ENCODE measurements at regions not wholly inside any gene's neighbourhood (a gene's known extent, or its start where the extent isn't known, plus 50 kb on each side); places are given as distances from the start of the nearest gene placed in this dataset.

DNA sequence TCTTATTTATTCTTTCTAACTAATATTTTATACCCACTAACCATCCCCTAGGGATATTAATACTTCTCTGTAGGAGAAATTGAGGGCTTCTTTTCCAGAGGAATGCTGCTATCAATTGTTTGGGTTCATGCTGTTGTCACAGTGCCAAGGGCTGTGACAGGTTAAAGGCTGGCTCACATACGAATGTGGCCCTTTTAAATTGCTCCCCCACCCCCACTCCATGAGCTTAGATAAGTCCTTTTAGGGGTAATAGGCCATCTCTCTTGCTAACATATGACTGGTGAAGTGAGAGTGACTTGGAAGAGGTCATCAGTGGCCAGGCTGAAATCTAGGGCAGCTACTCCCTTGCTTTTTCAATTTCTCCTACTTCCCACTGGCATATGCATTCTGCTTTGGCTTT, 121.9 kb upstream of the DPH6 start:
- Histone ChIP-seq H3K4me3 (ENCODE audit: low read length) (no peak overlapping the region), H3K27ac (ENCODE audit: low read depth, low read length) (no peak overlapping the region)

DNA sequence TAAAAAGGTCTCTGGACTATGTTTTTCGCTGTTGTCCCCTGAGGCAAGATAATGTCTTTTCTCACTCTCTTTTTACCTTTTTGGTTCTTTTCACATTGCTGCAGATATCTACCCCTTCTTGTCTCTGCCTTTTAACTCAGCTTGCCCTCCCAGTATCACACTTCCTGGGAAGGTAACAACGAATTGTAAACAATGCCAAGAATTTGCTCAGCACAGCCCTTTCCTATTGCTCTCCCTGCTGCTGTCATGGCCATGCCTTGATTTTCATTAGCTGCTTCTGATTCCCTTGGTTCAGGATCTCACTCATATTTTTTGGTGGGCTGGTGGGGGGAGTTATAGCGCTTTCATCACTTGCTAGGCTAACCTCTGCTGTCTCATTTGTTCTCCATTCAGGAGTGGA, 123.1 kb upstream of the DPH6 start:
- Histone ChIP-seq H3K27me3 (ENCODE audit: control insufficient read depth, insufficient read depth, low read length) (no peaks in the 10 kb centered on the region), H3K9ac (ENCODE audit: low read length) (no peak overlapping the region), H3K36me3 (ENCODE audit: control insufficient read depth, insufficient read depth, low read length) (no peaks in the 10 kb centered on the region), H3K4me3 (ENCODE audit: low read length) (no peak overlapping the region), H3K27ac (ENCODE audit: low read depth, low read length) (no peak overlapping the region), H3K4me1 (ENCODE audit: control insufficient read depth, insufficient read depth, low read length) (peaks cover 2% of the 10 kb centered on the region)

More for the DNA sequence above, 121.9 kb upstream of the DPH6 start:
- H3K27me3 ChIP-seq (ENCODE audit: control insufficient read depth, insufficient read depth, low read length): no peaks in the 10 kb centered on the region
- no peaks in the 10 kb centered on the region for H3K4me1 ChIP-seq (ENCODE audit: control insufficient read depth, insufficient read depth, low read length)
- no peak overlapping the region for H3K9ac ChIP-seq (ENCODE audit: low read length)
- H3K36me3 ChIP-seq (ENCODE audit: control insufficient read depth, insufficient read depth, low read length): no peaks in the 10 kb centered on the region

DNA sequence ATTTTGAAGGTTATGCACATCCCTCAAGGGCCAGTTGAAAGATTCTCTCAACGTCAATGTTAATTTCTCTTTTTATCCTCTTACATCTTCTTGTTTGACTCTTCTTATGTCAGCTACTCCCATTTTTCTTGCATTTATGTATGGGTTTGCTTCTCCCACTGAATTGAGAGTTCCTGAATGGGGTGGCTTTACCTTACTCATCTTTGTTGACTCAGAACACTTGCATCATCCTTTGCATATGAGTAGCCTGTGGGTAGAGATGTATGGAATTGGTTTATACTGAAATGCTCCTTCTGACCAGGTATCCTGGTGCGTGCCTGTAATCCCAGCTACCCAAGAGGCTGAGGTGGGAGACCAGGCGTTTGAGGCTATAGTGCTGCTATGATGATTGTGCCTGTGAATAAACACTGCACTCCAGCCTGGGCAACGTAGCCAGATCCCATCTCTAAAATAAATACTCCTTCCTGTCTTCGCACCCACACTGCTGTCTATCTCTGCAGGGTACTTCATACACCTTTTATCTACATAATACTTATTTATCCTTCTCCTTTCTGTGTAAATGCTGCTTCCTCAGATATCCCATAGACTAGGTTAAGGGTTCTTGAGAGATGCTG, 123.6 kb upstream of the DPH6 start:
- no peak overlapping the region for H3K9ac ChIP-seq (ENCODE audit: low read length)
- peaks cover 2% of the 10 kb centered on the region for H3K4me1 ChIP-seq (ENCODE audit: control insufficient read depth, insufficient read depth, low read length)
- no peak overlapping the region for H3K27ac ChIP-seq (ENCODE audit: low read depth, low read length)
- no peak overlapping the region for H3K4me3 ChIP-seq (ENCODE audit: low read length)
- no peaks in the 10 kb centered on the region for H3K27me3 ChIP-seq (ENCODE audit: control insufficient read depth, insufficient read depth, low read length)
- no peaks in the 10 kb centered on the region for H3K36me3 ChIP-seq (ENCODE audit: control insufficient read depth, insufficient read depth, low read length)

DNA sequence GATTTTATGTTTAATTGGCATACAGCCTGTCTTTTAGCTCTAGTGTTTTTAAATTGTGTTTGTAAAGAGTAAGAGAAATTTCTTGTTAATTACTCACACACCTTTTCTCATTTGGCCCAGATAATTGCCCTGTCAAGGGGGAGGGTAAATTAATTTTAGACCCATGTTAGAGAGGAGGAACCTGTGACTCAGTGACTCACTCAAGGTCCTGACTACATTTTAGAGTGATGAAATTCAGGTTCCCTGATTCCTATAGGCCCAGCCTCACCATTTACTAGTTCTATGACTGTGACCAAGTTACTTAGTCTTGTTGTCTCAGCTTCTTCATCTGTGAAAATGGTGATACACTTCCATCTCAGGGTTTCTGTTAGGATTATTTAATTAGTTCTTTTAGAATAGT, 125.2 kb upstream of the DPH6 start:
- H3K4me1 ChIP-seq (ENCODE audit: control insufficient read depth, insufficient read depth, low read length): peaks cover 14% of the 10 kb centered on the region
- no peak overlapping the region for H3K4me3 ChIP-seq (ENCODE audit: low read length)
- H3K27me3 ChIP-seq (ENCODE audit: control insufficient read depth, insufficient read depth, low read length): no peaks in the 10 kb centered on the region
- no peak overlapping the region for H3K27ac ChIP-seq (ENCODE audit: low read depth, low read length)
- no peak overlapping the region for H3K9ac ChIP-seq (ENCODE audit: low read length)
- no peaks in the 10 kb centered on the region for H3K36me3 ChIP-seq (ENCODE audit: control insufficient read depth, insufficient read depth, low read length)

DNA sequence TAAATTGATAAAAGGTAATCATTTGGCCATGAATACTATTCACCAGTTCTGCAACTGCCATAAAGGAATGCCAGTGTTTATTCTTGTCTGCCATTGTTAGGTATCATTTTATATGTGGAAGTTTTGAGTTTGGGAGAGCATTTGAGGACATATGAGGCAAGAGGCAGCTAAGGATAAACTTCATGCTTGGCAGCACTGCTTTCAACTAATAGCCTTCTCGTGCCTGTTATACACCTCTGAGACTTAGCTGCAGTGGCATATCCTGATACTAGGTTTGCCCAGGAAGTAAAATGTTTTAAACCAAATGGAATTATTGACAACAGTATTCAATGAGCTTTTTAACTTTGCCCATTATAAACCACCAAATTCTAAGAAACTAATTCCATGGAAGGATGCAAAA, 126.0 kb upstream of the DPH6 start:
- Histone ChIP-seq H3K27ac (ENCODE audit: low read depth, low read length) (no peak overlapping the region), H3K36me3 (ENCODE audit: control insufficient read depth, insufficient read depth, low read length) (no peaks in the 10 kb centered on the region), H3K4me3 (ENCODE audit: low read length) (no peak overlapping the region), H3K9ac (ENCODE audit: low read length) (no peak overlapping the region), H3K27me3 (ENCODE audit: control insufficient read depth, insufficient read depth, low read length) (no peaks in the 10 kb centered on the region), H3K4me1 (ENCODE audit: control insufficient read depth, insufficient read depth, low read length) (peaks cover 14% of the 10 kb centered on the region)

DNA sequence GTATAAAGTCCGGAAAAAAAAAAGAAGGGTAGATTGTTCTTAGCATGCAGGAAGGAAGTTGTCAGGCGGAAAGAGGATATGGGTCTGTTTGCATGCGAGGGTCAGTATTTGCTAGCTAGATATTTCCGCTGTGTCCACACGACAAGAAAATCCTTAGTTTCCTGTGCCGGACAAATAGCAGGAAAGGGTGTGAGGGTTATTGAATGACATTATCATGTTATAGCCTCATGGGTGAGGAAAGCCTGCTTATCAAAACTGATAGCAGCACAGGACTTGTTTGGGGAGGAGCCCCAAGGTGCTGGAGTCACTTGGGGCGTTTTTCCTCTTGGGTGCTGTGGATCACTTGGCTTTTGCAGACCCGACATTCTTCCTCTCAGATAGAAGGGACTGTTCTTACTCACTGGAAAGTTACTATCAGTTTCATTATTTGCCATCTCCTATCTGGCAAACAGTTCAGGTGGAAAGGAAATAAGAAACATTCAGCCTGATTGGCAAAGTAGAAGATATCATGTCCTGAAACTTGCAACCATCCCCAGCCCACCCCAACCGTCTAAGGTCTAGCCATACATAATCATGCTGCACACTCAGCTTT, 127.2 kb upstream of the DPH6 start:
- Histone ChIP-seq H3K4me1 (ENCODE audit: control insufficient read depth, insufficient read depth, low read length) (peaks cover 14% of the 10 kb centered on the region), H3K9ac (ENCODE audit: low read length) (no peak overlapping the region), H3K36me3 (ENCODE audit: control insufficient read depth, insufficient read depth, low read length) (no peaks in the 10 kb centered on the region), H3K4me3 (ENCODE audit: low read length) (peak overlapping the region; percentile 0), H3K27me3 (ENCODE audit: control insufficient read depth, insufficient read depth, low read length) (no peaks in the 10 kb centered on the region), H3K27ac (ENCODE audit: low read depth, low read length) (no peak overlapping the region)

DNA sequence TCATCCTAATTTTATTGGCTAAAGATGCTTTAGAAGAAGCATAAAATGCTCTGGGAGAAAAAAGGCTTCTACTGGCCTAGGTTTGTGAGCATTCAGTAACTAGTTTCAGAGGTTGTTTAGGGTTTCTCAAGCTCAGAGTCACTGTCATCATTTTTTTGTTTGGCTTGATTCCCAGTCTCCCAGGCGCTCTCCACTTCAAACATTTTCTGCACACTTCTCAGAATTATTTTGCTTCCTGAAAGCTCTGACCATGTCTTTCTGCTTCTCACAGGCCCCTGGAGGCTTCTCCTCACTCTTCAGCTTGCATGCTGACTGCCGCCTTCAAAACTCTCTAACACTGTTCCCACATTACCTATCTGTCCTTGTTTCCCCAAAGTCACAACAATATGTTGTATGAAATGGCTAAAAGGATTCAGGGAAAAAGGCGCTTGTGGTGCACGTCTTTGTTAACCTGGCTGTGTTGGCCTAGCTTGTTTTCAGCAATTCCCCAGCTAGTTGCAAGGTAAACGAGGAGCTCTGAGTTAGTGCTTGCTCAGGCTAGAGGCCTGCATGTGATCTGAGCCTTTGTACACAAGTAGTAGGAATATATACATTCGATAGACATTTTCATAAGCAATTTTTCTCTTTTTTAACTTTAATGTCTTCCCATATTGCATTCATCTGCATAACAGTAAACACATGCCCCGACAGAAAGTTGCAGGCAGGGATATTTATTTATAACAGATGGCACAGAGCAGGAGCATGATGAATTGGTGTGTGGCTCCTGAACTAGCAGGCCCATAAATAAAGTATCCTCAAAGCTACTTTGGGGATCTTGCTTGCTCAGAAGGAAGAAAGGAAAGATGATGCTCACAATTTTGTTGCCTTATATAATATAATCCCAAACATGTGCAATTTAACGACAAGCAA, 129.2 kb upstream of the DPH6 start:
- H3K36me3 ChIP-seq (ENCODE audit: control insufficient read depth, insufficient read depth, low read length): no peaks in the 10 kb centered on the region
- no peak overlapping the region for H3K9ac ChIP-seq (ENCODE audit: low read length)
- peak overlapping the region; percentile 30 for H3K27ac ChIP-seq (ENCODE audit: low read depth, low read length)
- H3K4me1 ChIP-seq (ENCODE audit: control insufficient read depth, insufficient read depth, low read length): peaks cover 14% of the 10 kb centered on the region
- no peaks in the 10 kb centered on the region for H3K27me3 ChIP-seq (ENCODE audit: control insufficient read depth, insufficient read depth, low read length)
- no peak overlapping the region for H3K4me3 ChIP-seq (ENCODE audit: low read length)

DNA sequence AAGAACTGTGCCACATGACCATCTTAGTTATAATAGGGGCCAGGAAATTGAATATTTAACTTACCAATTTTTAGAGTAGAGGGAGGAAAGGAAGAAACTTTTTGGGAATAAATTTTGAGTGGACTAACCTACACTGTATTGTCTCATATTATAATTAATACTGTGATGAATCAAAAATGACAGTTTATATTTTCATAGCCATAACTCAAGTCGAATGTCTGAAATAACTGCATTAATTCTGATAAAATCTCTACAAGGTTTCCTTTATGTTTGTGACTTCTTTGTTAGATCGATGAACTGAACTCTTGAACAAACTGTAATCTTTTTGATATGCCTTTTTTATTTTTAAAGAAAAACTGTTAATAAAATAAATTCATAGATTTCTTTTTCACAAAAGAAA, 132.8 kb upstream of the DPH6 start:
- Histone ChIP-seq H3K27ac (ENCODE audit: low read depth, low read length) (no peak overlapping the region), H3K4me1 (ENCODE audit: control insufficient read depth, insufficient read depth, low read length) (peaks cover 12% of the 10 kb centered on the region), H3K4me3 (ENCODE audit: low read length) (no peak overlapping the region), H3K27me3 (ENCODE audit: control insufficient read depth, insufficient read depth, low read length) (no peaks in the 10 kb centered on the region), H3K36me3 (ENCODE audit: control insufficient read depth, insufficient read depth, low read length) (no peaks in the 10 kb centered on the region), H3K9ac (ENCODE audit: low read length) (no peak overlapping the region)

DNA sequence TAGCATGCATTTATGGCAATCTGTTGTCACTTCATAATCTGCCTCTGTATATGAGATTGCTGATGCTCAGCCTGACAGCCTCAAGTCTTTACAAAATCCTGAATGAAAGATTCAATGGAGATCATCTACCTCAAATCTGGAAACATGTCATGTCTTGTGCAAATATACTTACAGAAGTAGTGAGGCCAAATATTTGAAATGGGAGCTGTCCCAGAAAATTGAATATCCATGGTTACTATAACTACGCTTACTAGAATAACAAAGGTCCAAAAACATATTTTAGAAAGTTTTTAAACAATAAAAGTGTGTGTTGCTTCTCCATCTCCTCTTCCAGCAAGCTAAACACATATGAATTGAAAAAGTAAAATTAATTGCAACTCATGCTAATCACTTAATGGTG, 133.2 kb upstream of the DPH6 start:
- Histone ChIP-seq H3K27ac (ENCODE audit: low read depth, low read length) (no peak overlapping the region), H3K9ac (ENCODE audit: low read length) (no peak overlapping the region), H3K36me3 (ENCODE audit: control insufficient read depth, insufficient read depth, low read length) (no peaks in the 10 kb centered on the region), H3K27me3 (ENCODE audit: control insufficient read depth, insufficient read depth, low read length) (no peaks in the 10 kb centered on the region), H3K4me3 (ENCODE audit: low read length) (no peak overlapping the region), H3K4me1 (ENCODE audit: control insufficient read depth, insufficient read depth, low read length) (peaks cover 12% of the 10 kb centered on the region)

DNA sequence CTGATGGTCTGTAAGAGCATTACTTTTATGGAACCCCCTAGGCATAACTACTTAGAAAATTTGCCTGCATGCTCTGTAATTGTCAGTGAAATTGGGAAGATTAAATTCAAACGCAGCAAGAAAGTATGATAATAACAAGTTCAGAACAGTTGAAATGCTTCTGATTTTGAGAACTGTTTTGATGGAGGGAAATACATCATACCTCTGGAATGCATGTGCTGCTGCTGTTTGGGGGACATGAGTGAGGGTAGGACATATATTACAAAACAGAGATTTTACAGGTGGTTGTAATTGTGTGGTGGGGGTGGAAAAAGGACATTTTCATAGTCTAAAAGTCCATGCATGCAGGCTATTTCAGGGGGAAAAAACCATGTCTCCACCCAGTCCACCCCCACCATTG, 135.0 kb upstream of the DPH6 start:
- no peaks in the 10 kb centered on the region for H3K36me3 ChIP-seq (ENCODE audit: control insufficient read depth, insufficient read depth, low read length)

DNA sequence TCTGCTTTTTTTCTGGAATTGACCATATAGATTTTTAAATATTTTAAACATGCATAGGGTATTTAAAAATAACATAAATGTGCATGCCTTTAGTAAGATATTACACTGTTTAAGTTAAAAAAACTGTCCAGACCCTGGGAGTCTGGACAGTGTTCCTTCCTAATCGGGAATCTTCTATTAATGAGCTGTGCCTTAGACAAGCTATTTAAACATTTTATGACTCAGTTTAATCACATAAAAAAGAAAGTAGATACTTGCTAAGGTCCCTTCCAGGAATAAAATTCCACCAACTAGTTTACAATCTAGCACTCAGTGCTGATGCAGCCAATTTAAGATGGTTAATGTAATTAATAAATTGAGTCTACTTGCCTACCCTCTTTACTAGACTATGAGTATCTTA, 140.4 kb upstream of the DPH6 start:
- H3K27me3 ChIP-seq (ENCODE audit: control insufficient read depth, insufficient read depth, low read length): no peaks in the 10 kb centered on the region
- no peak overlapping the region for H3K27ac ChIP-seq (ENCODE audit: low read depth, low read length)
- H3K9ac ChIP-seq (ENCODE audit: low read length): no peak overlapping the region
- H3K36me3 ChIP-seq (ENCODE audit: control insufficient read depth, insufficient read depth, low read length): no peaks in the 10 kb centered on the region
- no peak overlapping the region for H3K4me3 ChIP-seq (ENCODE audit: low read length)
- no peaks in the 10 kb centered on the region for H3K4me1 ChIP-seq (ENCODE audit: control insufficient read depth, insufficient read depth, low read length)

More for the DNA sequence above, 135.0 kb upstream of the DPH6 start:
- H3K9ac ChIP-seq (ENCODE audit: low read length): no peak overlapping the region
- H3K27me3 ChIP-seq (ENCODE audit: control insufficient read depth, insufficient read depth, low read length): no peaks in the 10 kb centered on the region
- no peak overlapping the region for H3K27ac ChIP-seq (ENCODE audit: low read depth, low read length)
- H3K4me3 ChIP-seq (ENCODE audit: low read length): no peak overlapping the region
- peaks cover under 1% of the 10 kb centered on the region for H3K4me1 ChIP-seq (ENCODE audit: control insufficient read depth, insufficient read depth, low read length)

DNA sequence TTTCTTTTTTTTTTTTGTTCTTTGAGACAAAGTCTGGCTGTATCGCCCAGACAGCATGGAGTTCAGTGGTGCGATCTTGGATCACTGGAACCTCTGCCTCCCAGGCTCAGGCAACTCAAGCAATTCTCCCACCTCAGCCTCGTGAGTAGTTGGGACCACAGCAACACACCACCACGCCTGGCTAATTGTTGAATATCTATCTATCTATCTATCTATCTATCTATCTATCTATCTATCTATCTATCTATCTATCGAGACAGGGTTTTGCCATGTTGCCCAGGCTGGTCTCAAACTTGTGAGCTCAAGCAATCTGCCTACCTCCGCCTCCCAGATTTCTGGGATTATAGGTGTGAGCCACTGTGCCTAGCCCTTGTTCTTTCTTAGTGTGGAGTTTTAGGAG, 143.3 kb upstream of the DPH6 start:
- Histone ChIP-seq H3K9ac (ENCODE audit: low read length) (no peak overlapping the region), H3K27me3 (ENCODE audit: control insufficient read depth, insufficient read depth, low read length) (no peaks in the 10 kb centered on the region), H3K27ac (ENCODE audit: low read depth, low read length) (no peak overlapping the region), H3K4me3 (ENCODE audit: low read length) (no peak overlapping the region), H3K36me3 (ENCODE audit: control insufficient read depth, insufficient read depth, low read length) (no peaks in the 10 kb centered on the region), H3K4me1 (ENCODE audit: control insufficient read depth, insufficient read depth, low read length) (no peaks in the 10 kb centered on the region)
